SK-N-SH (cell line): ENCODE measurements at regions not wholly inside any gene's neighbourhood (a gene's known extent, or its start where the extent isn't known, plus 50 kb on each side); places are given as distances from the start of the nearest gene placed in this dataset.
A peak's percentile ranks its signal among the peaks of the same experiment; 100 is the strongest.

Experiments used
- CTCF ChIA-PET: fragments of 300-600, 350-600 bp; formaldehyde crosslinking; extraction: SDS; loops from one replicate; lab custom pipeline; 2021; lab: Yijun Ruan, JAX
- POLR2A ChIA-PET: fragments of 350-600 bp; sonication (Branson Sonifier 250); formaldehyde crosslinking; extraction: SDS; loops from one replicate; lab custom pipeline; 2020; ENCODE audit warnings: antibody characterized with exemption, inconsistent platforms; lab: Yijun Ruan, JAX
- DNase-seq: peaks from one replicate; pipeline ENCODE4 v3.0.0; 2012
- H2AFZ ChIP-seq: fragments of 200-600 bp; sonication (generic); 2 replicates; pipeline ENCODE4 v1.8.1; 2016; ENCODE audit warnings: antibody characterized with exemption, mild to moderate bottlenecking, low read depth
- H3F3A ChIP-seq: fragments of 200-600 bp; sonication (generic); replicated peaks from 2 replicates; pipeline ENCODE3; 2016; ENCODE audit warnings: antibody characterized with exemption, mild to moderate bottlenecking; ENCODE audit not compliant: insufficient read depth
- H3K27ac ChIP-seq, 2 experiments: fragments of 200-500 bp in 1 of 2; fragments of 200-600 bp in 1 of 2; sonication (Bioruptor generic) in 1 of 2; sonication (generic), shearing (Covaris generic) in 1 of 2; 2 replicates each; pipeline versions ENCODE4 v1.5.1 to v1.6.1; 2014 to 2016; ENCODE audit warnings: low read depth in 2 of 2, inconsistent platforms in 1 of 2, low read length in 1 of 2, mild to moderate bottlenecking in 1 of 2, mixed read lengths in 1 of 2
- H3K27me3 ChIP-seq: fragments of 200-600 bp; sonication (generic), shearing (Covaris generic); 2 replicates; pipeline ENCODE4 v1.6.1; 2016; ENCODE audit warnings: mixed run types; ENCODE audit not compliant: insufficient read depth
- H3K36me3 ChIP-seq, 2 experiments: fragments of 200-500 bp in 1 of 2; fragments of 200-600 bp in 1 of 2; sonication (Bioruptor generic) in 1 of 2; sonication (generic) in 1 of 2; replicated peaks in 1 of 2; 2 replicates each; pipeline versions ENCODE3 to v1.5.1; 2014 to 2016; ENCODE audit warnings: low read length in 1 of 2, mild to moderate bottlenecking in 1 of 2; ENCODE audit not compliant: insufficient read depth in 2 of 2, control insufficient read depth in 1 of 2
- H3K4me1 ChIP-seq, 2 experiments: fragments of 200-500 bp in 1 of 2; fragments of 200-600 bp in 1 of 2; sonication (Bioruptor generic) in 1 of 2; sonication (generic), shearing (Covaris generic) in 1 of 2; 2 replicates each; pipeline versions ENCODE4 v1.5.1 to v1.6.1; 2014 to 2016; ENCODE audit warnings: low read depth in 1 of 2, low read length in 1 of 2, mixed run types in 1 of 2; ENCODE audit not compliant: insufficient read depth in 2 of 2, control insufficient read depth in 1 of 2
- H3K4me2 ChIP-seq: fragments of 200-600 bp; sonication (generic), shearing (Covaris generic); 2 replicates; pipeline ENCODE4 v1.6.1; 2017; ENCODE audit warnings: mixed run types
- H3K4me3 ChIP-seq, 2 experiments: fragments of 200-500 bp in 1 of 2; fragments of 200-600 bp in 1 of 2; sonication (Bioruptor generic) in 1 of 2; sonication (generic), shearing (Covaris generic) in 1 of 2; 2 replicates each; pipeline versions ENCODE4 v1.5.1 to v1.8.1; 2014 to 2016; ENCODE audit warnings: low read depth in 2 of 2, inconsistent platforms in 1 of 2, low read length in 1 of 2, mild to moderate bottlenecking in 1 of 2, mixed read lengths in 1 of 2, moderate library complexity in 1 of 2
- H3K79me2 ChIP-seq: fragments of 200-600 bp; sonication (generic); 2 replicates; pipeline ENCODE4 v1.8.1; 2017; ENCODE audit warnings: mild to moderate bottlenecking; ENCODE audit not compliant: insufficient read depth
- H3K9ac ChIP-seq: fragments of 200-600 bp; sonication (generic); 2 replicates; pipeline ENCODE4 v1.6.1; 2017; ENCODE audit warnings: mixed run types
- H3K9me2 ChIP-seq: fragments of 200-600 bp; sonication (generic); 2 replicates; pipeline ENCODE4 v1.6.1; 2017; ENCODE audit warnings: mixed run types
- H3K9me3 ChIP-seq: fragments of 200-600 bp; sonication (generic); 2 replicates; pipeline ENCODE4 v1.6.1; 2017; ENCODE audit warnings: mixed run types, mild to moderate bottlenecking, moderate library complexity
- H4K20me1 ChIP-seq: fragments of 200-600 bp; sonication (generic); 2 replicates; pipeline ENCODE4 v1.6.1; 2017; ENCODE audit warnings: mild to moderate bottlenecking, mixed run types; ENCODE audit not compliant: insufficient read depth
- CHD2 ChIP-seq: fragments of 150-350 bp; IDR thresholded peaks from 2 replicates; pipeline ENCODE4 v1.6.1; 2018; ENCODE audit warnings: low read length; ENCODE audit not compliant: partially characterized antibody
- ELF1 ChIP-seq: IDR thresholded peaks from 2 replicates; pipeline ENCODE4 v1.4.0; 2012
- EP300 ChIP-seq, 2 experiments: IDR thresholded peaks; 2 replicates each; pipeline versions ENCODE4 v1.4.0 to v1.6.1; 2012; ENCODE audit warnings: borderline replicate concordance in 1 of 2, low read depth in 1 of 2, low read length in 1 of 2
- EZH2phosphoT487 ChIP-seq: fragments of 200-600 bp; sonication (generic); IDR thresholded peaks from 2 replicates; pipeline ENCODE4 v1.6.1; 2017; ENCODE audit warnings: low read depth, mixed run types, mild to moderate bottlenecking, antibody characterized with exemption, moderate library complexity, borderline replicate concordance
- MXI1 ChIP-seq: IDR thresholded peaks from 2 replicates; pipeline ENCODE4 v1.6.1; 2012; ENCODE audit warnings: mild to moderate bottlenecking, low read depth, low read length, improper control_type of control experiment
- PBX3 ChIP-seq: IDR thresholded peaks from 2 replicates; pipeline ENCODE4; 2012
- POLR2AphosphoS5 ChIP-seq: IDR thresholded peaks from 2 replicates; pipeline ENCODE4 v1.6.1; 2012; ENCODE audit warnings: low read depth, low read length
- RCOR1 ChIP-seq: fragments of 150-350 bp; IDR thresholded peaks from 2 replicates; pipeline ENCODE4 v1.6.1; 2017; ENCODE audit warnings: antibody characterized with exemption, low read length
- RFX5 ChIP-seq: IDR thresholded peaks from 2 replicates; pipeline ENCODE4 v1.6.1; 2012; ENCODE audit warnings: mild to moderate bottlenecking, improper control_type of control experiment, low read length
- RXRA ChIP-seq: IDR thresholded peaks from 2 replicates; pipeline ENCODE4 v1.4.0; 2012; ENCODE audit warnings: low read depth, mild to moderate bottlenecking, borderline replicate concordance
- SIN3A ChIP-seq: IDR thresholded peaks from 2 replicates; pipeline ENCODE4 v1.6.1; 2012; ENCODE audit warnings: low read depth, mild to moderate bottlenecking, low read length, moderate library complexity, borderline replicate concordance
- USF1 ChIP-seq: IDR thresholded peaks from 2 replicates; pipeline ENCODE4 v1.4.0; 2012; ENCODE audit warnings: low read depth, borderline replicate concordance
- WGBS: methylation state at CpG from one replicate; pipeline ENCODE4 v1.1.6; 2017; ENCODE audit warnings: low lambda C conversion rate; 5-methylcytosine and 5-hydroxymethylcytosine counted together

- Histone ChIP-seq H3K9me2 (no peaks in the 10 kb centered on the region), H3K4me3 (no peak overlapping the region), H3K4me2 (no peak overlapping the region), H4K20me1 (no peaks in the 10 kb centered on the region), H3K4me1 (peaks cover 0 to 60% of the 10 kb centered on the region in 2 experiments; a peak in 2 of 4 replicates), H3K27me3 (peaks cover 16% of the 10 kb centered on the region; the same call in 1 of the 2 replicates), H3K36me3 (no peaks in the 10 kb centered on the region), H3F3A (no peaks in the 10 kb centered on the region), H3K9me3 (no peaks in the 10 kb centered on the region), H2AFZ (no peak overlapping the region), H3K9ac (no peak overlapping the region), H3K27ac (peak overlapping the region in 1 of 2 experiments; percentile 99; a peak in 2 of 4 replicates), H3K79me2 (no peaks in the 10 kb centered on the region)
- ChIA-PET POLR2A (no interaction called here), CTCF (interaction anchor here (1.2 to 5.2 kb wide), 4 partner anchors 9 to 198 kb away, joined by 4 to 83 read pairs (median 16); no protein-coding TSS in a partner anchor)
- no peak for TF ChIP-seq RCOR1
- TF ChIP-seq PBX3: no peak
- no peak for DNase-seq
- 26% methylated on average over 3 of the region's 4 CpGs for WGBS
Observed at GRCh38 chr11:119910051-119910450, 181.1 kb upstream of the NECTIN1 start.

GRCh38 chr11:119909495-119909894, 180.5 kb upstream of the NECTIN1 start:
- POLR2A ChIA-PET: interaction anchor here (2.9 kb wide), 1 partner anchor 180 kb away, joined by 22 read pairs; the partner anchor contains the start of gene NECTIN1
- no peaks in the 10 kb centered on the region for H4K20me1 ChIP-seq

More at GRCh38 chr11:119909495-119909894, 180.5 kb upstream of the NECTIN1 start:
- peaks cover 16% of the 10 kb centered on the region; the same call in 1 of the 2 replicates for H3K27me3 ChIP-seq
- H3K9ac ChIP-seq: no peak overlapping the region
- no peak for TF ChIP-seq USF1
- TF ChIP-seq MXI1: no peak
- TF ChIP-seq ELF1: no peak
- no peak for TF ChIP-seq SIN3A
- TF ChIP-seq POLR2AphosphoS5: no peak
- TF ChIP-seq RCOR1: no peak
- no peak for TF ChIP-seq CHD2
- TF ChIP-seq EZH2phosphoT487: no peak
- TF ChIP-seq RFX5: no peak
- TF ChIP-seq EP300 (IDR thresholded peaks at IDR 0.05; ENCODE audit: borderline replicate concordance in 1 of 2, low read depth in 1 of 2, low read length in 1 of 2): no peak
- no peak for TF ChIP-seq RXRA
- H3K79me2 ChIP-seq: no peaks in the 10 kb centered on the region
- H3K9me2 ChIP-seq: no peaks in the 10 kb centered on the region
- DNase-seq: no peak
- no peaks in the 10 kb centered on the region for H3K36me3 ChIP-seq
- peaks cover 0 to 64% of the 10 kb centered on the region in 2 experiments; a peak in 2 of 4 replicates for H3K4me1 ChIP-seq
- no peak overlapping the region for H3K4me3 ChIP-seq
- CTCF ChIA-PET: interaction anchor here (1.0 to 5.2 kb wide), 16 partner anchors 10 to 238 kb away, joined by 3 to 83 read pairs (median 4); no protein-coding TSS in a partner anchor
- H3K27ac ChIP-seq: peak overlapping the region in 1 of 2 experiments; percentile 99; a peak in 2 of 4 replicates
- H3K9me3 ChIP-seq: no peaks in the 10 kb centered on the region
- H3F3A ChIP-seq: no peaks in the 10 kb centered on the region
- WGBS: 37% methylated on average over 9 of the region's 9 CpGs
- no peak overlapping the region for H3K4me2 ChIP-seq
- H2AFZ ChIP-seq: no peak overlapping the region
